ENCODE measurements at regions not wholly inside any gene's neighbourhood (a gene's known extent, or its start where the extent isn't known, plus 50 kb on each side); places are given as distances from the start of the nearest gene placed in this dataset.

GRCh38 chr3:31240466-31240865 is 292.3 kb upstream of the STT3B start:
- TF ChIP-seq CTCF (IDR thresholded peaks at IDR 0.05; ENCODE audit: poor library complexity) (no peak), EZH2 (IDR thresholded peaks at IDR 0.05; ENCODE audit: borderline replicate concordance) (no peak)
